CD4-positive, alpha-beta T cell treated with Interleukin-17A for 4 hours (primary cell): ENCODE measurements at regions not wholly inside any gene's neighbourhood (a gene's known extent, or its start where the extent isn't known, plus 50 kb on each side); places are given as distances from the start of the nearest gene placed in this dataset.
A peak's percentile ranks its signal among the peaks of the same experiment; 100 is the strongest.
"Not testable (repeated sequence)": the region's sequence is repeated elsewhere in the genome, so short reads cannot be mapped to it uniquely, and the experiment has no call there.

Experiments
- DNase-seq: peaks from one replicate; pipeline ENCODE4 v3.0.0-alpha.2; 2020; ENCODE audit warnings: mixed read lengths

GRCh38 chr15:77909182-77909940 lies 168.2 kb downstream of the TBC1D2B start:
- no peak for DNase-seq

DNA sequence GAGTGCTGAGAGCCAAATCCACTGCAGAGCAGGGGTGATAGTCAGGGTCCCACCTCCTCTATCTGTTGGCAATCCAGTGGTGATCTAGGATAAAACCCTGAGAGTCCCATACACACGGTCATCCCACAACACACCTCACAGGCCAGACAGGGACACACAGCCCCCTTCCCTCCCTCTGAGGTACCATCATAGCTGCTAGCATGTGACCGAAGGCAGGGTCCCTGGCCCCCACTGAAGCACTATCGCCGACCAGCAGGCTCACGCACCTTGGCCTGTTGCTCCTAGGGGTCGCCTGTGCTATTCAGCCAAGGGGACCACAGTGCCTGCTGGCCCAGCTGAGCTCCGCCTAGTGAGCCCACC lies 168.8 kb downstream of the TBC1D2B start:
- not testable (repeated sequence) for DNase-seq

GRCh38 chr15:77907824-77908751 lies 169.4 kb downstream of the TBC1D2B start:
- peak; percentile 64 for DNase-seq

DNA sequence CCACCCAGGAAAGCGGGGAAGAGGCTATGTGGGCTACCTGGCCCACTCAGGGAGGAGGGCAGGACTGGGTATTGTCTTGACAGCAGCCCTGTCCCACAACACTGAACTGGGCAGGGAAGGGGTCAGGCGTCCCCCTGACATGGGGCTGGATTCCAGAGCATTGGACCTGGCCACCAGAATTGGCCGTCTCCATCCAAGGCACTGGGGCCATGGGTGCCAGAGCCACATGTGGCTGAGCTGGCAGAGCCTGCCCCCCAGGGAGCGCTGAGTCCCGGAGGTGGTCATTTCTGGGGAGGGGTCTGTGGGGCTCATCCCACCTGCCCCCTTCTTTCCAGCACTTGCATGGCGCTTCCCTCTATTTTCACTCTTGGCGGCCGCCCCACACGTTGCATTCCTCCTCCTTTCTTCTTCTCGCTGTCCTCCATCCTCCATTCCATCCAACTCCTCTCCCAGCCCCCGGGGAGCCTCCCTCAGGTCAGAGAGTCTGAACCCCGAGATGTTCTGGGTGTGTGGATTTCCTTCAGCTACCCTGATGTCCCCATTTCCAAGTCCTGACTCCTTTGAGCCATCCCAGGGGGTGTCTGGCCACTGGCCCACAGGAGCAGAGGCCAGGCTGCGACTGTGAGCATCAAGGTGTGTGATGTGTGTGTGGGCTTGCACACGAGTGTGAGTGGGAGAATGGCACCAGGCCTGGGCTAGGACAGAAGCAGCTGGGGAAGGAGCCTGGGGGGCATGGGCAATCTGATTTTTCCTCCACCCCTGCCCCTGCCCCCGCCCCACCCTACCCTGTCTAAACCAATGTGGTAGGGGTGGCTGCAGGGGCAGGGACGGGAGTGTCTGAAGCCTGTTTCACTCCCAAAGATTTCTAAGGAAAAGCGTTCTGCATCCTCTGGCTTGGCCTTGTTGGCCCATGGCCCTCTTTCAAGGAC lies 171.2 kb downstream of the TBC1D2B start:
- not testable (repeated sequence) for DNase-seq

DNA sequence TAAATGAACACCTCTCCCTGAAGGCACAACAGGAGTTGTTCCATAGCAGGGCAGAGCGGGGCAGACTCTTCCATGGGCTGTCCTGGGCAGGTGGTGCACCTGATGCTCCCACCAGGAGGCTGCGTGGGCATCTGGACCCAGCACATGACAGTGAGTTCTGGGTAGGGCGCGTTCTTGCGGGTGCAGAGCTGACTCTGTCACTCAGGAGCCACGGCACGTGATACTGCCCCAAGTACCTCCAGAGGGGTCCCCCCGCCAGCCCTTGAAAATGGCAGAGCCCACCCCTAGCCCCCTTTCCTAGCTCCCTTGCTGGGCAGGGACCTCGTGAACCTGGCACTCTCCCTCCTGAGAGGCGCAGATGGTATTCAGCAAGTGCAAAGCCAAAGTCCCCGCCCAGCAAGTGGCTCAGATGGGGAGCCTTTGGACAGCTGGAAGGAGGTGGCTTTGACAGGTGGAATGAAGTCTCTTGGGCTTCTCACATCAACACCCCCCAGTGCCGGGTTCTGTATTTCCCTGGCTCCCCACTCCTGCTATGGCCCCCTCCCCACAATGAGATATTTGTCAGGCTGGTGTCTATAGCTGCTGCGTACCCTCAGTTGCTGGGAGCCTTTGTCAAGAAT lies 172.1 kb downstream of the TBC1D2B start:
- DNase-seq, result no peak

DNA sequence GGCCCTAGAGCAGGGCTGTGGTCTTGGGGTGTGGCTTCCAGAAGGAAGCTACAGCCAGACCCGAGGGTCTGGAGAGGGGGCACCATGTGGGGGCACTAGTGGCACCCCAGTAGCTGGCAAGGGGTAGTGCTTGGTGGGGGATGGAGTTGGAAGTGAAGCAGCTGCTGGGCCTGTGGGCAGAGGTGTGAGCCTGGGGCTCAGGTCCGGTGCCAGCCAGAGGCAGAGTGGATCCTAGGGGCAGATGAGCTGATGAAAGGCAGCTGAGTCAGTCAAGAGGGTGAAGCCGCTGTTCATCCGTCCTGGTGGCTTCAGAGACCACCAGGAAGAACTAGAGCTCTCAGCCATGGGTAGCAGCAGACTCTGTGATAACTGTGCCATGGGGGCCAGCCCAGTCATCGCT lies 172.6 kb downstream of the TBC1D2B start:
- DNase-seq, result no peak

DNA sequence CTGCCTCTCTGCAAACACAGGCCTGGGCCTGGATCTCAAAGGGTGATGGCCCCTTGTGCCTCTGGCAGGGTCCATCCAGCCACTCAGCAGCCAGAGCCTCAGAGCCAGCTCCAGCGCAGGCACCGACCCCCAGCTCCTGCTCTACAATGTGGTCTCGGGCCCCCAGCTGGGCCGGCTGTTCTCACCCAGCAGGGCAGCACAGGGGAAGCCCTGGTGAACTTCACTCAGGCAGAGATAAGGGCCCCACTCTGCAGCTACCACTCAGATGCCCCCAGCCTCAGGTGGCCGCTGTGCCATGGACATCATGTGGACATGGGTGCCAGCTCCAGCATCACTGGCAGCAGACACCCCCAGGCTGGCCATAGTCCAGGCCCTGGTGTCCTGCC lies 173.1 kb downstream of the TBC1D2B start:
- no peak for DNase-seq

DNA sequence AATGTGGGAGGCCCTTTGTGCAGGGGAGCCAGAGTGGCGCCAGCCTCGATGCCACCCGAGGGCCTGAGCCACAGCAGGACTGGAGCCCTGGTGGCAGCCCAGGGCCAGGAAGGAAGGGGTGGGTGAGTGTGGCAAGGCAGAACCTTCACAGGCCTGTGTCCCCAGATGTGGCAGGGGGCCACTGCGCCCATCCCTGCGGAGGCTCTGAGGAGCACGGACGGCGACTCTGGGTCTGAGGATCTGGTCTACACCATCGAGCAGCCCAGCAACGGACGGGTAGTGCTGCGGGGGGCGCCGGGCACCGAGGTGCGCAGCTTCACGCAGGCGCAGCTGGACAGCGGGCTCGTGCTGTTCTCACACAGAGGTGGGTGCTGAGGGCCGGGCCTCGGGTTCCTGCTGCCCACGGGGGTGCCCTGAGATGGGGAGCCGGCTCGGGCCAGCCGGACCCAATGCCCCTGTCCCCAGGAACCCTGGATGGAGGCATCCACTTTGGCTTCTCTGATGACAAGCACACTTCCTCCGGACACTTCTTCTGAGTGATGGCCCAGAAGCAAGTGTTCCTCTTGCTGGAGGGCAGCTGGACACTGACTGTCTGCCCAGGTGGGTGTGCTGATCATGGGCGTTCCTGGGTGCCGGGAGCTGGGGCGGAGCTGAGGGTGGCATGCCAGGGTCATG lies 173.6 kb downstream of the TBC1D2B start:
- DNase-seq, result not testable (repeated sequence)

DNA sequence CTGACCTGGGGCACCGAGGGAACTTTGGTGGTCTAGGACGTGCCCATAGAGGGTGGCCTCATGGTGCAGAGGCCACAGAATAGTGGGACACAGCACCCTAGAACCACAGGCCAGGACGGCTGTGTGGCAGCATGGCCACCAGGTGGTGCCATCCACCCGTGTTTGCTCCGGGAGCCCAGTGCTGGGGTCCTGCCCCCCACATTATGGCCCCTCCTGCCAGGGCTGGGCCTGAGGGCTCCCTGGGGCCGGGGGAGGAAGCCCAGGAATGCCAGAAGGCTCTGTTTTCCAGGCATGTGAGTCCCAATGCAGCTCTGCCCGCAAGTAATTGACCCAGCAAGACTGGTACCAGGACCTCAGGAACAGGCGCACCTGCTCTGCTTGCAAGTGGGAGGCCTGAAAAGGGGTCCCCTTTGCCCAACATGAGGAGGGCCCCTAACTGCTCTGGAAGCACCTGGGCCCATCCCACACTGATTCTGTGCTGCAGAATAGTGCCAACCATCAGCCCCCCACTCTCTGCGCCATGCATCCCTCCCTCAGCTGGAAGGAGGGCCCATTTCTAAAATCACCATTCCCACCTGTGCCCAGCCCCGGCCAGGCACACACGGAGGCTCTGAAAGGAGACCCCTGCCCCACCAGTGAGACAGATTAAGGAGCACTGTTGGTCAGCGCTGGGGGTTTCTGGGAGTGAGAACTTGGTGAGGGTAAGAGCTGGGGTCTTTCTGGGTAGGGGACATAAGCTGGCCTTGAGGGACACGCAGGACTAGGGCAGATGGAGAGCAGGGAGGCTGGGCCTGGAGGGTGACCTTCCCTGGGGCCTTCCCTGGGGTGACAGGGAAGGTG lies 174.4 kb downstream of the TBC1D2B start:
- peak; percentile 16 for DNase-seq

GRCh38 chr15:77901921-77902750 lies 175.4 kb downstream of the TBC1D2B start:
- DNase-seq, result no peak

GRCh38 chr15:77901251-77901881 lies 176.1 kb downstream of the TBC1D2B start:
- no peak for DNase-seq

DNA sequence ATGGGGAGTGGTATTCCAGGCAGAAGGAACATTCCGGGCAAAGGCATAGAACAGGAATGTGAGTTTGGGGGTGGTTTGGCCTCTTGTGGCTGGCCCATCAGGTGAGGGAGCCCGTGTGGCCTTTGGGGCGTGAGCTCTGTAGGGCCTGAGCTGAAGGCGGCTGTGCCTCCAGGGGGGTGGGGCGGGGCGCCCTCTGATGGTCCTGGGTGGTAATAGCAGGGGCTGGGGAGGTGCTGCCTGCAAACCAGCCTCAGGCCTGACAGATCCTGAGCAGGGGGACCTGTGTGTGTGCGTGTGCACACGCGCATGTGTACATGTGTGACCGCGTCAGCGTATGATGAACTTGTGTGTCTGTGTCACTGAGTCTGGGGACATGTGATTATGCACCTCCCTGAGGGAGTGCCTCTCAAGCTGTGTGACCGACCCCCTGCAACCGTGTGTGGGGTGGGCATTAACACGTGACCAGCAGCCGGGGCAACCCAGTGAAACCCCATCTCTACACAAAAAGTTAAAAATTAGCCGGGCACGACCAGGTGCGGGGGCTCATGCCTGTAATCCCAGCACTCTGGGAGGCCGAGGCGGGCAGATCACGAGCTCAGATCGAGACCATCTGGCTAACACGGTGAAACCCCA lies 177.1 kb downstream of the TBC1D2B start:
- DNase-seq, result peak; percentile 39

- DNase-seq, result not testable (repeated sequence)
These were observed 177.7 kb downstream of the TBC1D2B start for GRCh38 chr15:77899776-77900175.

DNA sequence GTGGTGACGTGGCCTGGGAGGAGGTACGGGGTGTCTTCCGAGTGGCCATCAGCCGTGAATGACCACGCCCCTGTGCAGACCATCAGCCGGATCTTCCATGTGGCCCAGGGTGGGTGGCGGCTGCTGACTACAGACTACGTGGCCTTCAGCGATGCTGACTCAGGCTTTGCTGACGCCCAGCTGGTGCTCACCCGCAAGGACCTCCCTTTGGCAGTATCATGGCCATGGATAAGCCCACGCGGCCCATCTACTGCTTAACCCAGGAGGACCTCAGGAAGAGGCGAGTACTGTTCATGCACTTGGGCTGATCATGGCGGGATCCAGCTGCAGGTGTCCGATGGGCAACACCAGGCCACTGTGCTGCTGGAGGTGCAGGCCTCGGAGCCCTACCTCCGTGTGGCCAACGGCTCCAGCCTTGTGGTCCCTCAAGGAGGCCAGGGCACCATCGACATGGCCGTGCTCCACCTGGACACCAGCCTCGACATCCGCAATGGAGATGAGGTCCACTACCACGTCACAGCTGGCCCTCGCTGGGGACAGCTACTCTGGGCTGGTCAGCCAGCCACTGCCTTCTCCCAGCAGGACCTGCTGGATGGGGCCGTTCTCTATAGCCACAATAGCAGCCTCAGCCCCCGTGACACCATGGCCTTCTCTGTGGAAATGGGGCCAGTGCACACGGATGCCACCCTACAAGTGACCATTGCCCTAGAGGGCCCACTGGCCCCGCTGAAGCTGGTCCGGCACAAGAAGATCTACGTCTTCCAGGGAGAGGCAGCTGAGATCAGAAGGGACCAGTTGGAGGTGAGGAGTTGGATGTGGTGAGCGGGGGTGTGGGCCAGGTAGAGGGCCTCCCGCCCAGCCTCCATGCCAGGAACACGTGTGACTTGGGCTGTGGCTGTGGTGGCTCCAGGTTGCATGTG lies 178.4 kb downstream of the TBC1D2B start:
- no peak for DNase-seq

- no peak for DNase-seq
These were observed 179.6 kb downstream of the TBC1D2B start for GRCh38 chr15:77897896-77898406.

DNA sequence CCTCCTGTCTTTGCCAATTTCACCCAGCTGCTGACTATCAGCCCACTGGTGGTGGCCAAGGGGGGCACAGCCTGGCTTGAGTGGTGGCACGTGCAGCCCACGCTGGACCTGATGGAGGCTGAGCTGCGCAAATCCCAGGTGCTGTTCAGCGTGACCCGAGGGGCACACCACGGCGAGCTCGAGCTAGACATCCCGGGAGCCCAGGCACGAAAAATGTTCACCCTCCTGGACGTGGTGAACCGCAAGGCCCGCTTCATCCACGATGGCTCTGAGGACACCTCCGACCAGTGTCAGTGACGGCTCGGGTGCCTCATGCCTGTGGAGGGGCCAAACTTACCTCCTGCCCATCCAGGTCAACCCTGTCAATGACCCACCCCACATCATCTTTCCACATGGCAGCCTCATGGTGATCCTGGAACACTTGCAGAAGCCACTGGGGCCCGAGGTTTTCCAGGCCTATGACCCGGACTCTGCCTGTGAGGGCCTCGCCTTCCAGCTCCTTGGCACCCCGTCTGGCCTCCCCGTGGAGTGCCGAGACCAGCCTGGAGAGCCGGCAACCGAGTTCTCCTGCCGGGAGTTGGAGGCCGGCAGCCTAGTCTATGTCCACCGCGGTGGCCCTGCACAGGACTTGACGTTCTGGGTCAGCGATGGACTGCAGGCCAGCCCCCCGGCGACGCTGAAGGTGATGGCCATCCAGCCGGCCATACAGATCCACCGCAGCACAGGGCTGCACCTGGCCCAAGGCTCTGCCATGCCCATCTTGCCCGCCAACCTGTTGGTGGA lies 180.2 kb downstream of the TBC1D2B start:
- not testable (repeated sequence) for DNase-seq
